ENCODE measurements at regions not wholly inside any gene's neighbourhood (a gene's known extent, or its start where the extent isn't known, plus 50 kb on each side); places are given as distances from the start of the nearest gene placed in this dataset.

DNA sequence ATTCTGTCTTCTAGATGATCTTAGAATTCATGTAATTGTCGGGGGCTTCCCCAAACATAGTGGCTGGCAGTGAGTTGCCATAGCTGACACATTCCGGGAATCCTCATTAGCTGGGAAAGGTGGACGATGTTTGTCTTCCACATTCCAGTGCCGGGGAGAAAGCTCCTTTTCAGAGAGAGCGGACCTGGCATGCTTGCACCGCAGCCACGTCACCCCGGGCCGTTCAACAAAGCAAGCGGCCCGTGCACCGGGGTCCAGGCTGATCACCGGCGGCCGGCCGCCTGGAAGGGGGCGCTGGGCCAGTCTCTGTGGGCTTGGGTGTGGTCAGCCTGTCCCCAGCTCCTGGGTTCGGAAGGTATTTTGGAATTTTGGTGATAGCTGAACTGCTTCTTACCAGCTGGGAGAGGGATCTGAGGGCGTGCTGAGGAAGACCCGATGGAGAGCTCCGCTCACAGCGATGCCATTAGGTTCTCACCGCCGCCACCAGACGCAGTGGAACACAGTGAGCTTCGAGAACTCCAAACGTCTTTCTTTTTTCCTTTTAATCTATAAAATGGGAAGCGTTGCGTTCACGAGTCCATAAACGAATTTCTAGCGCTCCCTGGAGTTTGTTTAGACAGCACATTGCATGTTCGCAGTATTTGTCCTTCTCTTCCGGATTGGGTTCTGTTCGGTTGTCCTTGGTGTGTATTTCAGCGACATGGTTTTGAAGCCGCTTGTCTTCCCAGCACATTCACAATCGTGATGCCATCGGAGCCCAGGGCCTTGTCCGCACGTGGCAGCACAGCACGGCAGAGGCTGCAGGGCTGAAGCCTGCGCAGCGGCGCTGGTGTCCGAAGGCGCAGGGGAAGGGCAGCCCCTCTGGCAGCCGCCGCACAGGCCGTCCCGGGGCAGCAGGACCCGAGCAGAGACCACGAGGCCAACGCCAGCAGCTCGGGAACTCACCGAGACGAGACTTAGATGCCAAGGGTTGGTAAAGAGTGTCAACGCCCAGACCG, 557.6 kb downstream of the QKI start:
- TF ChIP-seq, protein P1, sequence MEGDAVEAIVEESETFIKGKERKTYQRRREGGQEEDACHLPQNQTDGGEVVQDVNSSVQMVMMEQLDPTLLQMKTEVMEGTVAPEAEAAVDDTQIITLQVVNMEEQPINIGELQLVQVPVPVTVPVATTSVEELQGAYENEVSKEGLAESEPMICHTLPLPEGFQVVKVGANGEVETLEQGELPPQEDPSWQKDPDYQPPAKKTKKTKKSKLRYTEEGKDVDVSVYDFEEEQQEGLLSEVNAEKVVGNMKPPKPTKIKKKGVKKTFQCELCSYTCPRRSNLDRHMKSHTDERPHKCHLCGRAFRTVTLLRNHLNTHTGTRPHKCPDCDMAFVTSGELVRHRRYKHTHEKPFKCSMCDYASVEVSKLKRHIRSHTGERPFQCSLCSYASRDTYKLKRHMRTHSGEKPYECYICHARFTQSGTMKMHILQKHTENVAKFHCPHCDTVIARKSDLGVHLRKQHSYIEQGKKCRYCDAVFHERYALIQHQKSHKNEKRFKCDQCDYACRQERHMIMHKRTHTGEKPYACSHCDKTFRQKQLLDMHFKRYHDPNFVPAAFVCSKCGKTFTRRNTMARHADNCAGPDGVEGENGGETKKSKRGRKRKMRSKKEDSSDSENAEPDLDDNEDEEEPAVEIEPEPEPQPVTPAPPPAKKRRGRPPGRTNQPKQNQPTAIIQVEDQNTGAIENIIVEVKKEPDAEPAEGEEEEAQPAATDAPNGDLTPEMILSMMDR (IDR thresholded peaks at IDR 0.05; ENCODE audit: partially characterized antibody, unreplicated experiment), result no peak
- no peak overlapping the region for H3K27ac Mint-ChIP-seq (ENCODE audit: unreplicated experiment)
- no peak for DNase-seq
- H3K27me3 Mint-ChIP-seq (ENCODE audit: unreplicated experiment), result peaks cover 3% of the 10 kb centered on the region
- no peaks in the 10 kb centered on the region for H3K36me3 Mint-ChIP-seq (ENCODE audit: unreplicated experiment)
- no peak overlapping the region for H3K4me3 Mint-ChIP-seq (ENCODE audit: unreplicated experiment)
- no peaks in the 10 kb centered on the region for H3K4me1 Mint-ChIP-seq (ENCODE audit: low read depth, unreplicated experiment)
- H3K9me3 Mint-ChIP-seq (ENCODE audit: unreplicated experiment), result no peaks in the 10 kb centered on the region

DNA sequence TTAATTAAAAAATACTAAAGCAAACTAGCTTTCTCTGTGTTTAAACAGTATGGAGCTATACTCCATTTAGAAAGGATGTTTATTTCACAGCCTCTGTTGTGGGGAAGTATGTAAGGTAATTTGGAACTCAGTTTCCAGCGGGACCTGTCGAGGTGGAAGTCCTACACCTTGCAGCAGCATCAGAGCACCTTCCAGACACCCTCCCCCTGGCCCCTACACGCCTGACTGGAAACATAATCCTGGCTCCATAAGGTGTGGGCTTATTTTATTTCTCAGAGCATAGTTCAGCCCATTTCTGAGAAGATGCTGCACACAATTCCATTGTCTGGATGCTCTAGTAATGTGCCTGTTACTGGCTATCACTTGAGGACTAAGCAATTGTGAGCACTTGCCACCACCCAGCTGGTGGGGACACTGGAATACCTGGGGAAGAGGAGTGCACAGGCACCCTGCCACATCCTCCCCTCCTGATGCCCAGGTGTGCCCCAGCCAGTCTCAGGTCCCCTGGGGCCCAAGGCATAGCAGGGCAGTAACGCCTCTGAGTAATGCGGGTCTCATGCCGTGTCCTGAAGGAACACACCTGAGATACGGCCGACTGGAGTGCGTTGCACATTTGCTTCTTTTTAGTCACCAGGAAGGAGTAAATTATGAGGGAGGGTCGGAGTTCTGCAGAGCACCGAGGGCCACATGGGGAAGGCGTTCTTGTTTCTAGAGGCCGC, 556.5 kb downstream of the QKI start:
- H3K4me3 Mint-ChIP-seq (ENCODE audit: unreplicated experiment), result no peak overlapping the region
- peaks cover 3% of the 10 kb centered on the region for H3K27me3 Mint-ChIP-seq (ENCODE audit: unreplicated experiment)
- TF ChIP-seq, protein P1 (IDR thresholded peaks at IDR 0.05; ENCODE audit: partially characterized antibody, unreplicated experiment), result no peak
- DNase-seq, result no peak
- no peak overlapping the region for H3K27ac Mint-ChIP-seq (ENCODE audit: unreplicated experiment)
- no peaks in the 10 kb centered on the region for H3K36me3 Mint-ChIP-seq (ENCODE audit: unreplicated experiment)
- H3K4me1 Mint-ChIP-seq (ENCODE audit: low read depth, unreplicated experiment), result peaks cover under 1% of the 10 kb centered on the region
- H3K9me3 Mint-ChIP-seq (ENCODE audit: unreplicated experiment), result no peaks in the 10 kb centered on the region

DNA sequence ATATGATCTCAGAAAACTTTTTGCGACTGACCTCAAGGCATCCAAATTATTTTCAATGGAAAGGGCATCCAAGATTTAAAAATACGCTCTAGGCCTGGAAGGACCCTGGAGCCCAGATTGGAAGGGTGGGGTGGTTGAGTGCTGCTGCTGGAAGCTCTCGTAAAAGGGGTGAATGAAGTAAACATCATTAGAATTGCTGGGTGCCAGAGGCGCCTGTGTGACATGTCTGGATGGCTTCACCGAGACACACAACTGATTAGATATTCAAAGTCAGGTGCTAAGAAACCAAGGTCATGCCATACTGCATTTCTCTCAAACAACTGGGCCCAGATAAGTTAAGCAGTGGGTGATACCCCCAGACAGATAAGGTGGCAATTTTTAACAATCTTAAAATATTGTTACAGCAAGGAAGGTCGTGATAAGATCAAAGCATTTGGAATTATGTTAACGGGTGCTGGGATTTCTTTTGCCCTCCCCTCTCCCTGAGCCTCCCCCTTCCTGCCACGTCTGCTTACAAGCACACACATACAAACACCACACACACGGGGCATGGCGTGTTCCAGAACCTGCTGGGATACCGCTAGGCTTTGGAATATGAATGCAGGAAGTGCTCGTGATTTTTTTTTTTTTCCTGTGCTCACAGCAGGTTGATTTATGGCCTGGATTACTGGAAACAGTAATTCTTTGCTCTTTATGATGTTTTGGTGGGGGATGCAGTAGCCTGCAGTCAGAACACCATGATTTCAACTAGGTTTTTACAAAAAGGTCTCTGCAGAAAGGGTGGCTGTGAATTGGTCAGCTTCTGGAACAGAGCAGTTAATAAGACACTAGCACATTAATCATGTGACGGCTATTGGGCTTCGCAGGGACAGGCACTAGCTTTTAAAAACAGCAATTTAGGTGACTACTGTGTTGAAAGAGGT, 551.2 kb downstream of the QKI start:
- no peak for DNase-seq
- H3K27me3 Mint-ChIP-seq (ENCODE audit: unreplicated experiment), result peaks cover 2% of the 10 kb centered on the region
- H3K36me3 Mint-ChIP-seq (ENCODE audit: unreplicated experiment), result no peaks in the 10 kb centered on the region
- no peak overlapping the region for H3K4me3 Mint-ChIP-seq (ENCODE audit: unreplicated experiment)
- no peaks in the 10 kb centered on the region for H3K9me3 Mint-ChIP-seq (ENCODE audit: unreplicated experiment)
- no peak overlapping the region for H3K27ac Mint-ChIP-seq (ENCODE audit: unreplicated experiment)
- TF ChIP-seq, protein P1 (IDR thresholded peaks at IDR 0.05; ENCODE audit: partially characterized antibody, unreplicated experiment), result no peak
- H3K4me1 Mint-ChIP-seq (ENCODE audit: low read depth, unreplicated experiment), result peaks cover 4% of the 10 kb centered on the region

DNA sequence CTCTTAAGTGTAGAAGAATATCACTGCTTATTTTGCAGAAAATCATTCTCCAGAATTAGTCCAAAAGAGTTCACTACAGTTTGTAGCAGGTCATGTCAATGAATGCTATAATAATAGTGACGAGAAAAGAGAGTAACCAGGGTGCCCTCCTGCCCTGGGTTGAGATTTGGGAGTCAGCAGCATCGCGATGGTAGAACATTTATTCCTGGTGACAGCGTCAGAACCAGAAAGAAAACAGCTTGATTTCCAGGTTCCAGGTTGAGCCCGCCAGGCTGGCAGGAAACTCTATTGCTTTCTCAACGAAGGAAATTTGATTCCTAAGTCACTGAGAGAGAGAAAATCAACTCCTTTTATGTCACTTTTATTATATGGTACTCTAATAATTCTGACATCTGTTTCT, 550.3 kb downstream of the QKI start:
- Mint-ChIP-seq H3K4me3 (ENCODE audit: unreplicated experiment) (no peak overlapping the region), H3K4me1 (ENCODE audit: low read depth, unreplicated experiment) (peaks cover 4% of the 10 kb centered on the region), H3K27me3 (ENCODE audit: unreplicated experiment) (peaks cover 2% of the 10 kb centered on the region), H3K9me3 (ENCODE audit: unreplicated experiment) (no peaks in the 10 kb centered on the region), H3K36me3 (ENCODE audit: unreplicated experiment) (no peaks in the 10 kb centered on the region), H3K27ac (ENCODE audit: unreplicated experiment) (no peak overlapping the region)
- TF ChIP-seq, protein P1 (IDR thresholded peaks at IDR 0.05; ENCODE audit: partially characterized antibody, unreplicated experiment), result no peak
- DNase-seq, result no peak
